ENCODE measurements at regions not wholly inside any gene's neighbourhood (a gene's known extent, or its start where the extent isn't known, plus 50 kb on each side); places are given as distances from the start of the nearest gene placed in this dataset.
"Not testable (repeated sequence)": the region's sequence is repeated elsewhere in the genome, so short reads cannot be mapped to it uniquely, and the experiment has no call there.

- TF ChIP-seq POLR2A (IDR thresholded peaks at IDR 0.05) = not testable (repeated sequence)
- TF ChIP-seq, protein P1, sequence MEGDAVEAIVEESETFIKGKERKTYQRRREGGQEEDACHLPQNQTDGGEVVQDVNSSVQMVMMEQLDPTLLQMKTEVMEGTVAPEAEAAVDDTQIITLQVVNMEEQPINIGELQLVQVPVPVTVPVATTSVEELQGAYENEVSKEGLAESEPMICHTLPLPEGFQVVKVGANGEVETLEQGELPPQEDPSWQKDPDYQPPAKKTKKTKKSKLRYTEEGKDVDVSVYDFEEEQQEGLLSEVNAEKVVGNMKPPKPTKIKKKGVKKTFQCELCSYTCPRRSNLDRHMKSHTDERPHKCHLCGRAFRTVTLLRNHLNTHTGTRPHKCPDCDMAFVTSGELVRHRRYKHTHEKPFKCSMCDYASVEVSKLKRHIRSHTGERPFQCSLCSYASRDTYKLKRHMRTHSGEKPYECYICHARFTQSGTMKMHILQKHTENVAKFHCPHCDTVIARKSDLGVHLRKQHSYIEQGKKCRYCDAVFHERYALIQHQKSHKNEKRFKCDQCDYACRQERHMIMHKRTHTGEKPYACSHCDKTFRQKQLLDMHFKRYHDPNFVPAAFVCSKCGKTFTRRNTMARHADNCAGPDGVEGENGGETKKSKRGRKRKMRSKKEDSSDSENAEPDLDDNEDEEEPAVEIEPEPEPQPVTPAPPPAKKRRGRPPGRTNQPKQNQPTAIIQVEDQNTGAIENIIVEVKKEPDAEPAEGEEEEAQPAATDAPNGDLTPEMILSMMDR (IDR thresholded peaks at IDR 0.05) = not testable (repeated sequence)
Measured at GRCh38 chr9:71407341-71407740, 285.9 kb upstream of the TRPM3 start.

Measured in Peyer's patch (tissue), 4 donors.